GM12874 (cell line): ENCODE measurements at regions not wholly inside any gene's neighbourhood (a gene's known extent, or its start where the extent isn't known, plus 50 kb on each side); places are given as distances from the start of the nearest gene placed in this dataset.

Source experiments
- TF ChIP-seq, protein P1 (sequence below): IDR thresholded peaks from 2 replicates; pipeline ENCODE4 v1.5.1; 2011; ENCODE audit warnings: low read depth, mild to moderate bottlenecking, control low read depth, low read length, moderate library complexity; ENCODE audit not compliant: insufficient read depth

DNA sequence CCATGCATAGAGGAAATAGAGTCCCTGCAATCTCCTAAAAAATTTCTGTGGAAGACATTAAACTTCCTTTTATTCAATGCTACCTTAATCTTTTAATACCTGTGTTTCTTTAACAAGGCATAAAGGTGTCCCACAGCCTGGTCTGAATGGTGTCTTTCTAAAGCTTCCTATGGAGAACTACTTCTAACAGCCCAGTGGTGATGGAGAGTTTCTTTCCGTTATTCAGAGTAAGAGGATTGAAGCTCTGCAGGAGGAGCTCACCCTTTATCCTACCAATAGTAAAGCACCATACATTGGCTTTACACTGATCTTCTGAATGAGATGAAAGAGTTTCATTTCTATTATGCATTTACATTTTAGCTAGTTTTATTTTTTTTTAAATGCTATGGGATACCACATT, 1362.4 kb upstream of the ADGRL3 start:
- TF ChIP-seq, protein P1, sequence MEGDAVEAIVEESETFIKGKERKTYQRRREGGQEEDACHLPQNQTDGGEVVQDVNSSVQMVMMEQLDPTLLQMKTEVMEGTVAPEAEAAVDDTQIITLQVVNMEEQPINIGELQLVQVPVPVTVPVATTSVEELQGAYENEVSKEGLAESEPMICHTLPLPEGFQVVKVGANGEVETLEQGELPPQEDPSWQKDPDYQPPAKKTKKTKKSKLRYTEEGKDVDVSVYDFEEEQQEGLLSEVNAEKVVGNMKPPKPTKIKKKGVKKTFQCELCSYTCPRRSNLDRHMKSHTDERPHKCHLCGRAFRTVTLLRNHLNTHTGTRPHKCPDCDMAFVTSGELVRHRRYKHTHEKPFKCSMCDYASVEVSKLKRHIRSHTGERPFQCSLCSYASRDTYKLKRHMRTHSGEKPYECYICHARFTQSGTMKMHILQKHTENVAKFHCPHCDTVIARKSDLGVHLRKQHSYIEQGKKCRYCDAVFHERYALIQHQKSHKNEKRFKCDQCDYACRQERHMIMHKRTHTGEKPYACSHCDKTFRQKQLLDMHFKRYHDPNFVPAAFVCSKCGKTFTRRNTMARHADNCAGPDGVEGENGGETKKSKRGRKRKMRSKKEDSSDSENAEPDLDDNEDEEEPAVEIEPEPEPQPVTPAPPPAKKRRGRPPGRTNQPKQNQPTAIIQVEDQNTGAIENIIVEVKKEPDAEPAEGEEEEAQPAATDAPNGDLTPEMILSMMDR = no peak

DNA sequence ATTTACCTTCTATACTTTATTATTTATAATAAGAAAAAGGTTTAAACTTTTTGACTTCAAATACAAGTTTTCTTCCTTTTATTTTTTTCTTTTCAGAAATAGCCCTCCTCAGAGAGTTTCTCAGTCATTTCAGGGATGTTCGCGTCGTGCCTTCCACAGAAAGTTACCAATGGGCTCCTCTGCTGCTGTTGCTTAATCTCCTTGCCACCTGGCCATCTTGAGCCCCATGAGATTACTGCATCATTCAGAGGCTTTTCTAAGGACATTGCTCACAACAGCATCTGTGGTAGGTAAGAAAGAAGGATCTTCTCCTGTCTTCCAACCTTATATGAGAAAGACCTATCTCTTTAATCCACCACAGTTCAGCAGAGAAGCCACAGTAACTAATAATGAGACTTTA, 1361.9 kb upstream of the ADGRL3 start:
- TF ChIP-seq, protein P1 = no peak

DNA sequence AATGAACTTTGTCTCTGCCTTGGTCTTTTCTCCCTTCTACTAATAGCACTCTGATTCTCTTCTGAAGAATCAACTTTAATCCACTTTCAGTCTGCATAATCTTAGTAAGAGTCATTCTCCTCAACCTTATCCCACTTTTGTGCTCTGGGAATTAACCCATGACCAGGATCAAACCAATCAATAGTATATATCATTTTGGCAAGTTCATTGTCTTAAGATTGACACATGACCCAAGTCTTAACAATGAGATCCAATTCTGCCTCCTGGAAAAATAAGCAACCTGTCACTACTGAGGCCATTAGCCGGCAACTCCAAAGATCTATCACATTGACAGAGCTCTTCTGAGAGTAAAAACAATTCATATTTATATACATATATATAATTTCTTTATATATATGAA, 1358.4 kb upstream of the ADGRL3 start:
- TF ChIP-seq, protein P1 = no peak

DNA sequence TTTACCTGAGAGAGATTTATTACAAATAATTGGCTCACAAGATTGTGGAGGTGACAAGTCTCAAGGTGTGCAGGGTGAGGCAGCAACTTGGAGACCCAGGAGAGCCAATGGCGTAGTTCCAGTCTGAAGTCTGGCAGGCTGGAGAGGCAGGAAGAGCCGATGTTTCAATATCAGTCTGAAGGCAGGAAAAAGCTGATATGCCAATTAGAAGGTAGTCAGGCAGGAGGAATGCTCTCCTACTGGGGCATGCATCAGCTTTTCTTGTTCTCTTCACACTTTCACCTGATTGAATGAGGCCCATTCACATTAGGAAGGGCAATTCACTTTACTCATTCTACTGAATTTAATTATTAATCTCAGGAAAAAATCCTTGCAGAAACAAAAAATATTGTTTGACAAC, 1351.7 kb upstream of the ADGRL3 start:
- TF ChIP-seq, protein P1 = no peak

DNA sequence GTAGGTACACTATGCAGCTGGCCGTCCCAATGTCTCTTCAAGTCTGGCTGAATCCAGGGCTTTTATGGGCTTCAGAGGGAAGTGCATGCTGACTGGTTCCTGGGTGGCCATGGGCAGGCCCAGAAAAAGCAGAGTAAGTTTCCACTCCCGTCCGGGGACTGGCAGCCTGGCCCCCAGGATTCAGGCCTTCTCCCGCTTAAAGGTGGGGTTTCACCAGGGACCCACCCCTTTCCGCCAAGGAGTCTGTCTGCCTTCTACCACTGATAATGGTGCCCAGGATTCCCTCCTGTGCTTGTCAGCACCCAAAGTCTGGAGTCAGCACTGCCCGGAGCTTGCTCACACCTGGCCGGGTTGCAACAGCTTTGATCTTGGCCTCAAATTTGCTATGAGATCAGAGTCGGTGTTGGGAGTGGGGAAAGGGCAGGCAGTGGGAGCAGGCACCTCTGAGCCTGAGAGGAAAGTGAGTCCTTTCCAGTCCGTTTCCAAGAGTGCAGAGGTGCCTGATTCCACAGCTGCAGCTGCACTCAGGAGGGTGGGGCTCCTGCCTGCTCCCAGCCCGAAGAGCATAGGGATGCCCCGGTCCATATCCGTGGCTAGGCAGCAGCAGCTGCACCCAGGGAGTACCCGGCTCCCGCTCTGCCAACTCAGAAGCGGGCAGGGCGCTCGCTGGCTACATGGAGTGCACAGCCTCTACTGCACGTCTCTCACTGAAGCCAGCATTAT, 1344.3 kb upstream of the ADGRL3 start:
- TF ChIP-seq, protein P1 = no peak

DNA sequence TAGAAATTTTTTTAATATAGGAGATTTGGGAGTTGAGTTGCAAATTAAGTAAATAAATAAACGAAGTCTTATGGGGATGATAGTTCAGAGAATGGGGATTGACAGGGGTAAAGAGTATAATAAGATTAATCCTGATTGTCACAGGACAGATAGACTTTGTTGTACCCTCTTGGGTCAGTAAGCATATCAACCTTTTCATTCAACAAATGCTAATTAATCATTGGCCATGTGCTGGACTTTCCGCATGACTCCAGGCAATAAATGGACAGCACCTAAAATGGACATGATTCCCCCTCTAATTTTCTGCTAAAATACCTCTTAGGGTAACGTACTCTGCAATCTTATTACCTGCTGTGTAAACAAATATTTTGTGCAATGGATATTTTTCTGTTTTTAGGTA, 1331.1 kb upstream of the ADGRL3 start:
- TF ChIP-seq, protein P1 = no peak

GRCh38 chr4:59869559-59869958, 1330.6 kb upstream of the ADGRL3 start:
- TF ChIP-seq, protein P1 = no peak

- TF ChIP-seq, protein P1 = no peak
These were observed 1318.5 kb upstream of the ADGRL3 start for GRCh38 chr4:59881632-59882031.
